Panc1 (cell line): ENCODE measurements at regions not wholly inside any gene's neighbourhood (a gene's known extent, or its start where the extent isn't known, plus 50 kb on each side); places are given as distances from the start of the nearest gene placed in this dataset.

Experiments
- ATAC-seq: fragments of 200-7000 bp; cut with Tn5 transposase; 2 replicates; pipeline ENCODE4 v1.9.1; 2020; ENCODE audit warnings: mild to moderate bottlenecking, moderate library complexity
- BruUV-seq: library from RNA; stranded (reverse); fragments of 400-500 nt; replicated peaks from 2 replicates; lab custom pipeline; 2021; lab: Mats Ljungman, UMichigan
- CTCF ChIA-PET: fragments of 300-600 bp; sonication (Branson Sonifier 250); formaldehyde crosslinking; loops from one replicate; lab custom pipeline; 2022; ENCODE audit warnings: antibody characterized with exemption; lab: Charles Lee
- POLR2A ChIA-PET: fragments of 300-600 bp; sonication (Branson Sonifier 250); formaldehyde crosslinking; loops from one replicate; lab custom pipeline; 2022; ENCODE audit warnings: antibody characterized with exemption; lab: Charles Lee
- DNase-seq: peaks from one replicate; pipeline ENCODE4 v3.0.0-alpha.2; 2010; ENCODE audit warnings: low read depth, low spot score
- H3K27ac ChIP-seq: 2 replicates; pipeline ENCODE4 v1.5.1; 2011; ENCODE audit warnings: mild to moderate bottlenecking, low read length, inconsistent platforms
- H3K27me3 ChIP-seq: fragments of 200-500 bp; sonication (Bioruptor generic); 2 replicates; pipeline ENCODE4 v1.6.0; 2014; ENCODE audit warnings: low read length, inconsistent platforms; ENCODE audit not compliant: control insufficient read depth, insufficient read depth
- H3K36me3 ChIP-seq: fragments of 200-500 bp; sonication (Bioruptor generic); 2 replicates; pipeline ENCODE4 v1.5.1; 2014; ENCODE audit warnings: inconsistent platforms, mild to moderate bottlenecking, low read length, moderate library complexity; ENCODE audit not compliant: control insufficient read depth, insufficient read depth
- H3K4me1 ChIP-seq: 2 replicates; pipeline ENCODE4 v1.5.1; 2011; ENCODE audit warnings: inconsistent platforms, mild to moderate bottlenecking, low read length, moderate library complexity; ENCODE audit not compliant: control insufficient read depth, insufficient read depth
- H3K4me3 ChIP-seq, 2 experiments: 2 replicates each; pipeline ENCODE4 v1.5.1; 2011 to 2012; ENCODE audit warnings: low read depth in 2 of 2, low read length in 2 of 2, mild to moderate bottlenecking in 2 of 2, inconsistent platforms in 1 of 2, moderate library complexity in 1 of 2
- H3K9me3 ChIP-seq: fragments of 200-500 bp; sonication (Bioruptor generic); 2 replicates; pipeline ENCODE4 v1.5.1; 2014; ENCODE audit warnings: low read depth, mild to moderate bottlenecking, inconsistent platforms, low read length, moderate library complexity; ENCODE audit not compliant: control insufficient read depth, insufficient read depth
- CTCF ChIP-seq: fragments of 450-650 bp; IDR thresholded peaks from 2 replicates; pipeline ENCODE4 v1.5.1; 2017; ENCODE audit warnings: mild to moderate bottlenecking
- POLR2AphosphoS5 ChIP-seq: IDR thresholded peaks from 2 replicates; pipeline ENCODE4 v1.6.1; 2012; ENCODE audit warnings: mild to moderate bottlenecking, low read depth, low read length, moderate library complexity
- REST ChIP-seq, 2 experiments: IDR thresholded peaks; 2 replicates each; pipeline ENCODE4 v1.6.1; 2011 to 2012; ENCODE audit warnings: low read depth in 2 of 2, control low read depth in 1 of 2, low read length in 1 of 2, mild to moderate bottlenecking in 1 of 2, moderate library complexity in 1 of 2; ENCODE audit not compliant: insufficient read depth in 1 of 2
- SIN3A ChIP-seq: IDR thresholded peaks from 2 replicates; pipeline ENCODE4 v1.6.1; 2012; ENCODE audit warnings: low read depth, mild to moderate bottlenecking, low read length, moderate library complexity, borderline replicate concordance; ENCODE audit not compliant: insufficient read depth
- TCF7L2 ChIP-seq: IDR thresholded peaks from 2 replicates; pipeline ENCODE4 v1.6.1; 2011; ENCODE audit warnings: mild to moderate bottlenecking, low read depth, low read length, inconsistent platforms
- in situ Hi-C: cut with HindIII; loops from 2 replicates; pipeline ENCODE4 v1.10.0; 2016; ENCODE audit warnings: low sequenced_read_pairs, low pct_unique_long_range_greater_than_20kb
- intact Hi-C: fragments of 100-400 bp; cut with micrococcal nuclease; formaldehyde crosslinking; loops from one replicate; pipeline ENCODE4 v1.10.0; 2022; ENCODE audit not compliant: unreplicated experiment

- no peak overlapping the region for H3K4me3 ChIP-seq
- no peak for TF ChIP-seq CTCF
- TF ChIP-seq REST (IDR thresholded peaks at IDR 0.05; ENCODE audit: insufficient read depth in 1 of 2, low read depth in 2 of 2, low read length in 1 of 2): no peak
- TF ChIP-seq SIN3A: no peak
- TF ChIP-seq POLR2AphosphoS5: no peak
- TF ChIP-seq TCF7L2: no peak
- CTCF ChIA-PET: no interaction called here
- intact Hi-C loops (no loop called here), in situ Hi-C loops (no loop called here)
- H3K27ac ChIP-seq: no peak overlapping the region
- H3K36me3 ChIP-seq: no peaks in the 10 kb centered on the region
- POLR2A ChIA-PET: no interaction called here
- H3K27me3 ChIP-seq: no peaks in the 10 kb centered on the region
- no peak for DNase-seq
- no peak for ATAC-seq
- H3K9me3 ChIP-seq: no peaks in the 10 kb centered on the region
- H3K4me1 ChIP-seq: no peaks in the 10 kb centered on the region
- no TSS peak for BruUV-seq
These were observed 169.3 kb upstream of the ZP4 start for GRCh38 chr1:238060061-238060460.

- POLR2A ChIA-PET: no interaction called here
- no peaks in the 10 kb centered on the region for H3K36me3 ChIP-seq
- ATAC-seq: no peak
- CTCF ChIA-PET: no interaction called here
- TF ChIP-seq TCF7L2 (no peak), REST (IDR thresholded peaks at IDR 0.05; ENCODE audit: insufficient read depth in 1 of 2, low read depth in 2 of 2, low read length in 1 of 2) (no peak), SIN3A (no peak), CTCF (no peak), POLR2AphosphoS5 (no peak)
- DNase-seq: no peak
- H3K4me3 ChIP-seq: no peak overlapping the region
- intact Hi-C loops: no loop called here
- in situ Hi-C loops: no loop called here
- H3K4me1 ChIP-seq: no peaks in the 10 kb centered on the region
- H3K27ac ChIP-seq: no peak overlapping the region
- no TSS peak for BruUV-seq
- no peaks in the 10 kb centered on the region for H3K27me3 ChIP-seq
- no peaks in the 10 kb centered on the region for H3K9me3 ChIP-seq
These were observed 162.0 kb upstream of the ZP4 start for GRCh38 chr1:238052496-238053266.
